ENCODE measurements at regions not wholly inside any gene's neighbourhood (a gene's known extent, or its start where the extent isn't known, plus 50 kb on each side); places are given as distances from the start of the nearest gene placed in this dataset.

GRCh38 chr11:26823963-26824362, 102.1 kb upstream of the SLC5A12 start:
- TF ChIP-seq EZH2 (IDR thresholded peaks at IDR 0.05) (no peak), POLR2A (IDR thresholded peaks at IDR 0.05; ENCODE audit: borderline replicate concordance, extremely low read depth, insufficient read depth, insufficient read length) (no peak), CTCF (IDR thresholded peaks at IDR 0.05 in 2 of 3, conservative IDR thresholded peaks at IDR 0.05 in 1 of 3; ENCODE audit: borderline replicate concordance in 1 of 3, insufficient read depth in 1 of 3, low read depth in 2 of 3, low read length in 2 of 3) (no peak), CBX3 (IDR thresholded peaks at IDR 0.05; ENCODE audit: low read depth) (no peak)

Measured in HCT116 (cell line).